ENCODE measurements at regions not wholly inside any gene's neighbourhood (a gene's known extent, or its start where the extent isn't known, plus 50 kb on each side); places are given as distances from the start of the nearest gene placed in this dataset.
"Not testable (repeated sequence)": the region's sequence is repeated elsewhere in the genome, so short reads cannot be mapped to it uniquely, and the experiment has no call there.

DNA sequence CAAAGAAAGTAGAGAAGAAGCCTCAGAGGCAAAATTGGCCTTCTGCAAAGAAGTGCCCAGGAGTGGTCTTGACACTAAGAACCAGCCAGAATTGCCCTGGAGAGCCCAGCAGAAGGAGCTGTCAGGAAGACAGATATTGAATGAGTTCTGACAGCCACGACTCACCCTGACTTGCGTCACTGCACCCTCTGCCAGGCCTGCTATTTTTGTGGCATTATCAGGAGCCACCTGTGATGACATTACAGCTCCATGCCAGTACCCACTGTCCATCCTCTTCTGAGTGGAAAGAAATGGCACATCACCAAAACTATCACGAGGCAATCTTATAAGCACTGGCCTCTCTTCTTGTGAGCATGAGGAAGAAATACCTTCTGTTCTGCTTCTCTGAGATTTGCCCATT, 67.7 kb downstream of the SMIM20 start:
- no peak for DNase-seq

GRCh38 chr4:25982962-25983361, 68.9 kb downstream of the SMIM20 start:
- no peak for DNase-seq

- DNase-seq, result no peak
Measured at GRCh38 chr4:25984266-25984665, 70.2 kb downstream of the SMIM20 start.

- no peak for DNase-seq
Measured at GRCh38 chr4:25984796-25985195, 70.8 kb downstream of the SMIM20 start.

GRCh38 chr4:25986807-25987206, 72.8 kb downstream of the SMIM20 start:
- DNase-seq, result no peak

DNA sequence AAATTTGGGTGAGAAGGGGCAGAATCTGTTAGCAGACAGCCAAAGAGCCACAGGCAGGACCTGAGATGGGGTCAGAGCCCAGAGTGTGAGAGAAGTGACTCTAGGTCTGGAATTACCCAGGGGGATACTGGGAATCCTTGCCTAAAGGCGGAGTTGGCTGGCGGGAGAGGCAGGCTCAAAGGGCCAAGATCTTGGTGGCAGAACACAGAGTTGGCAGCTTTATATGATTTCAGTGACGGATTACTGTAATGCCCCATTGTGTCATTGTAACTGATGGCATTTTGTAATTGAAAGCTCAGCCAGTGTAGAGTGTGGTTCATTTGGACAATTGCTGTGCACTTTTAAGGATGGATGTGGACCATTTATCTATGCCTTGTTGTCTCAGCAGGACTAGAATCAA, 77.3 kb downstream of the SMIM20 start:
- DNase-seq, result no peak

- DNase-seq, result peak in 1 of 2 experiments; percentile 31
Measured at GRCh38 chr4:25993395-25994185, 79.6 kb downstream of the SMIM20 start.

DNA sequence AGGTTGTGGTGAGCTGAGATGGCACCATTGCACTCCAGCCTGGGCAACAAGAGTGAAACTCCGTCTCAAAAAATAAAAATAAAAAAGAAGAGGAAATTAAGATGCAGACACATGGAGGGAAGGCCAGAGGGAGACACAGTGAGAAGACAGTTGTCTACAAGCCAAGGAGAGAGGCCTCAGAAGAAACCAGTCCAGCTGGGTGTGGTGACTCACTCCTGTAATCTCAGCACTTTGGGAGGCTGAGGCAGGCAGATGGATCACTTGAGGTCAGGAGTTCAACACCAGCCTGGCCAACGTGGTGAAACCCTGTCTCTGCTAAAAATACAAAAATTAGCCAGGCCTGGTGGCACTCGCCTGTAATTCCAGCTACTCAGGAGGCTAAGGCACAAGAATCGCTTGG, 80.6 kb downstream of the SMIM20 start:
- DNase-seq, result not testable (repeated sequence)

DNA sequence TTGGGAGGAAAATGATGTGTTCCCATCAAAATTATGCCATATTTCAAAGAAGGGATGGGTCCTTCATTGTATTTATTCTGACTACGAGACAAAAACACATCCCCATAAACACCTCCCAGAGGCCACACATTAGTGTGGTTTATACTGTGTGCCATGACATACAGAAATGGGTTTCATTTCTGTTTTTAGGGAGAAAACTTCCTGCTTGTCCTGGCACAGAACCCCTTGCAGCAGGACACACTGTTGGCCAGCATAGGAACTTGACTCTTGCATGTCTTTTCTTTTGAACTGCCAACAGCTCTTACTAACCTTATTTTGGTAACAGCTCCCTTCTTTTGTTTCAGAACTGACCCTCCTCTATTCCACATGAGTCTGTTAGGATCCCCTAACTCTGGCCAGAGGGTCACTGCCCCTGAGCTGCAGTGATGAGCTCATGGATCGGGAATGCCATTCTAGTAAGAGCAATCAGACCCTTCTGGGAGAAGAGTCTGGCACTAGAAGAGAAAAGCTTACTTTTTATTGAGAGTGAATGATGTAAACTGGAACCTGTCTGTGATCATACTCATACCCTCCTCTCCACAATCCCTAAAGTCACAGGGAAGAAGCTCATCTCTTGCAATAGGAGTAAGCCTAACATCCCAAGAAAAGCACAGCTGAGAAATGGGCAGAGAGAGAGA, 86.4 kb downstream of the SMIM20 start:
- no peak for DNase-seq

DNA sequence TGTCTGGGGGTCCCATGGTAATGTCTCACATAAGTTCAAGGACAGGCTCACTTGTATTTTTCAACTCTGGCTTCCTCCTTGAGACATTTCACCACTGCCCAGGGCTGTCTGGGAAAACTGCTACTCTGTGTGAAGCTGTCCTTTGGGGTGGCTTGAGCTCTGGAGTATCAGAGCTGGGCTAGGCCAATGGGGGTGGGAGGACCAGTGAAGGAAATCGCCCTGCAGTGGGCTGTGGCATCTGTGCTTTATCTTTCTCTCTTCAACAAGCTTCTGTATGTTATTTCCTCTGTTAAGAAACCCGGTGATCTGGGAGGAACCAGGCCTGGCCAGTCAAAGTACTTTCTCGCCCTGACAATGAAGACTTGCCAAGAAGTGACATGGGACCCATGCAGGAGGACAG, 87.4 kb downstream of the SMIM20 start:
- DNase-seq, result no peak

- no peak for DNase-seq
Measured at GRCh38 chr4:26001816-26002215, 87.8 kb downstream of the SMIM20 start.

- DNase-seq, result no peak
Measured at GRCh38 chr4:26003056-26003455, 89.0 kb downstream of the SMIM20 start.

DNA sequence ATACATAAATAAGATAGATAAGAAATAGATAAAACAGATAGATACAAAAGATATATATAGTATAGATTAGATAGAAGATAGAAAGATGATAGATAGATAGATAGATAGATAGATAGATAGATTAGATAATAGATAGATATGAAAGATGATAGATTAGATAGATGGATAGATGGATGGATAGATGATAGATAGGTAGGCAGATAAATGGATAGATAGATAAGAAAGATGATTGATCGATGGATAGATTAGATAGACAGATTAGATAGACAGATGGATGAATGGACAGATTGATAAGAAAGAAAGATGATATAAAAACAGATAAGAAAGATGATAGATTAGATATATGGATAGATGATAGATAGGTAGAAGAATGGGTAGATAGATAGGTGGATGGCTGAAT, 90.3 kb downstream of the SMIM20 start:
- DNase-seq, result no peak

DNA sequence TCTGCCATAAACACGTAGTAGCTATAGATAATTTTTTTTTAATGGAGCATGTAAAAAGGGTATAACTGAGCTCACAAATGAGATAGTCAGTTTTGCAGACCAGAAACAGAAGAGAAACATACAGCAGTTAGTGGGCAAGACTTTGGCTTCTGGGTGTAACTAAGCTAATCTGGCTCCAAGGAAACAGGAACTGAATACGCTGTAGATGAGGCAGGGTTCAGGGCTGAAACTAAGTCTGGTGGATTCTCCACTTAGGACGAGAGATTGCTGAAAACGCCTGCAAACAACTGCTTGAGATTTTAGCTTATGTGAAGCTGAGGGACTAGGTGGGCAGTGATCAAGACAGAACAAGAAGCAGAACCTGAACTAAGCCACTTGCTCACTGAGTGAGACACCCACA, 91.7 kb downstream of the SMIM20 start:
- no peak for DNase-seq

DNA sequence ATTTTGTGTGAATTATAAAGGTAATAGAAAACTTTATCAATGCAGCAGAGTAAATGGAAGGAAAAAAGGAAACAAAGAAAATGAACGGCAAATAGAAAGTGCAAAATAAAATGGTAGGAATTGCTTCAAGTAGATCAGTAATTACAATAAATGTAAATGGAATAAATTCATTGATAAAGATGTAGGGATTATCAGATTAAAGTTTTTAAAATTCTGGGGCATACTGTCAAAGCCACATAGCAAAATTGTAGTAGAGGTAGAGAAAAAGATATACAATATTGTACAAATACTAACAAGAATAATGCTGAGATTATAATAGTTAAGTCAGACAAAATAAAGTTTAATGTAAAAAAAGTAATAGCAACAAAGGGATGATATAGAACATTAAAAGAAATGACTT, 94.7 kb downstream of the SMIM20 start:
- no peak for DNase-seq

GRCh38 chr4:26009502-26009901, 95.5 kb downstream of the SMIM20 start:
- no peak for DNase-seq

- DNase-seq, result no peak
Measured at GRCh38 chr4:26010304-26010703, 96.3 kb downstream of the SMIM20 start.

GRCh38 chr4:26013629-26014028, 99.6 kb downstream of the SMIM20 start:
- DNase-seq, result no peak

GRCh38 chr4:26015133-26015651, 101.2 kb downstream of the SMIM20 start:
- no peak for DNase-seq

GRCh38 chr4:26015906-26016305, 101.9 kb downstream of the SMIM20 start:
- no peak for DNase-seq

DNA sequence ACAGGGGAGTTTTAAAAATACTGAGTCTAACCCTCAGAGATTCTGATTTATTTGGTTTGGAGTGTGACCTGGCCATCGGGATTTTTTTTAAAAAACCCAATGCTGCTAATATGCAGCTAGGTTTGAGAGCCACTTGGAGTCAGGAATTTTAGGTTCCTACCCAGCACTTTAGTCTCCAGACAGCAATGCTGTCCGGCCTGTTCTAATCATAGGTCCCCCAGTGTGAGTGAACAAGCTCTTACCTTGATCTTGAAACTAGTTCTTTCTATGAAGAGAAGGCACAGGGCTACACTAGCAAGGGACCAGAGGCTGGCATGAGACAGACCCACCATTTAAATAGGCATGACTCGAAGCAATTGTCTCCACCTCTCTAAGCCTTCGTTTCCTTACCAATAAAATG, 103.5 kb downstream of the SMIM20 start:
- no peak for DNase-seq

DNA sequence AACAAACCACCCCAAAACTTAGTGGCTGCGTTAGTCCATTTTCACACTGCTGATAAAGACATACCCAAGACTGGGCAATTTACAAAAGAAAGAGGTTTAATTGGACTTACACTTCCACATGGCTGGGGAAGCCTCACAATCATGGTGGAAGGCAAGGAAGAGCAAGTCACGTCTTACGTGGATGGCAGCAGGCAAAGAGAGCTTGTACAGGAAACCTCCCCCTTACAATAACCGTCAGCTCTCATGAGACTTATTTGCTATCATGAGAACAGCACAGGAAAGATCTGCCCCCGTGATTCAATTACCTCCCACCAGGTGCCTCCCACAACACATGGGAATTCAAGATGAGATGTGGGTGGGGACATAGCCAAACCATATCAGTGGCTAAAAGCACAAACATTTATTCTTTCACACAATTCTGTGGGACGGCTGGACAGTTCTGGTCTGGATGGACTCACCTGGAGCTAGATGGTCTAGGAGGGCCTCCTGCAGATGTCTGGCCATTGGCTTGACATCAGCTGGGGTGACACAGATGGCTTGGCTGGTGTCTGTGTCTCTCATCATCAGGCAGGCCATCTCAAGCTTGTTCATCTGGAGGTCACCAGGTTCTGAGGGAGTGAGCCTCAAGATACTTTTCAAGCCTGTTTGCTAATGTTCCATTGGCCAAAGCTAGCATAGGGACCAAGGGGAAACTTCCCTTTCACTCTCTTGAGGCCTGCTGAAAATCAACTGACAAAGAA, 104.1 kb downstream of the SMIM20 start:
- not testable (repeated sequence) for DNase-seq

DNA sequence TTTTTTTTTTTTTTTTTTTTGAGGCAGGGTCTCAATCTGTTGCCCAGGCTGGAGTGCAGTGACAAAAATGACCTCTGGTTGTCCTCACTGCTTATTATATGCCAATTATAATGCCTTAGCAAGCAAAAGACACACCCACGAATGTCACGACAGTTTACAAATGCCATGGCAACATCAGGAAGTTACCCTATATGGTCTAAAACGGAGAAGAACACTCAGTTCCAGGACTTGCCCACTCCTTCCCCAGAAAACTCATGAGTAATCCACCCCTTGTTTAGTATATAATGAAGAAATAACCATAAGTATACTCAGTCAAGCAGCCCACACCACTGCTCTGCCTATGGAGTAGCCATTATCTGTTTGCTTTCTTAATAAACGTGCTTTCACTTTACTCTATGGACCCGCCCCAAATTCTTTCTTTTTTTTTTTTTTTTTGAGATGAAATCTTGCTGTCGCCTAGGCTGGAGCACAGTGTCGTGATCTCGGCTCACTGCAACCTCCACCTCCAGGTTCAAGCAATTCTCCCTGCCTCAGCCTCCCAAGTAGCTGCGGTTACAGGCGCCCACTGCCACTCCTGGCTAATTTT, 106.2 kb downstream of the SMIM20 start:
- no peak for DNase-seq
